ENCODE measurements at regions not wholly inside any gene's neighbourhood (a gene's known extent, or its start where the extent isn't known, plus 50 kb on each side); places are given as distances from the start of the nearest gene placed in this dataset.

DNA sequence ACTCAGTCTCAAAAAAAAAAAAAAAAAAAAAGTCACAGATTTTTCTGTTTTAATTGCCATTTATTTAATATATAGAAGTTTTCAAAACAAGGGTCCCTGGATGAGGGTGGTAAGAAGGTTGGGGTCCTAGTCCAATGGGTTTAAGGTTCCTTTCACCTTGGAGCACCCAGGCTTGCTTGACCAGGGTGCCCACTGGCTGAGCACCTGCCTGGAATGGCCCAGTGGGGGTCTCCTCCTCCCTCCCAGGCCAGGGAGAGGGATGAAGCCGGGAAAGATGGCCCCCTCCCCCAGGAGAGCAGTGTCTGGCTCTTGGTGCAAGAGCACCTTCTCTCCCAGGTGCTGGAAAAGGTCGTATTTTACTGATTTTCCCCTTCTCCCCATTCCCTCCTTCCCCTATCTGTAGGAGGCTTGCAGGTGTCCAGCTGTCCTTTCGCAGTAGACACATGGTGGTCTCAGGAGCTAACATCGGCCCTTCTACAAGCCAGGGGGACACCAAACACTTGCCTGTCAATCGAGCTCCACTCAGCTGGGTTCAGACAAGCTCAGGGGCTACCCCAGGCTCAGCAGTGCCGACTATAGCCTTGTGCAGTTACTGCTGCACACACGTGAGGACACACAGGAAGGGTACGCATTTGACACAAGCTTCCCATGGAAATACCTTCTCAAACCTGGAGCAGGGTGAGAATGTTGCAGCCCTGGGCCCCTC lies 112.3 kb upstream of the KLF13 start:
- no peak for TF ChIP-seq ZNF514 (tag by site-specific recombination; IDR thresholded peaks at IDR 0.05)
- POLR2A ChIA-PET = interaction anchor here (0.6 kb wide), 1 partner anchor 19 kb away, joined by 4 read pairs; no protein-coding TSS in a partner anchor
- H3K36me3 ChIP-seq (ENCODE audit: control insufficient read depth in 2 of 2, insufficient read depth in 1 of 2, low read length in 2 of 2) = no peaks in the 10 kb centered on the region
- CTCF ChIA-PET = interaction anchor here (0.7 to 2.0 kb wide), 4 partner anchors 218 to 276 kb away, joined by 5 to 13 read pairs (median 8); no protein-coding TSS in a partner anchor
- no peak overlapping the region for H3K4me3 ChIP-seq (ENCODE audit: low read depth, low read length)
- no peaks in the 10 kb centered on the region for H3K9me3 ChIP-seq (ENCODE audit: control insufficient read depth, insufficient read depth, low read depth, low read length)
- no peaks in the 10 kb centered on the region for H3K4me1 ChIP-seq (ENCODE audit: control insufficient read depth, insufficient read depth, low read length)
- H3K27ac ChIP-seq (ENCODE audit: extremely low read depth, low read depth, low read length) = no peak overlapping the region

DNA sequence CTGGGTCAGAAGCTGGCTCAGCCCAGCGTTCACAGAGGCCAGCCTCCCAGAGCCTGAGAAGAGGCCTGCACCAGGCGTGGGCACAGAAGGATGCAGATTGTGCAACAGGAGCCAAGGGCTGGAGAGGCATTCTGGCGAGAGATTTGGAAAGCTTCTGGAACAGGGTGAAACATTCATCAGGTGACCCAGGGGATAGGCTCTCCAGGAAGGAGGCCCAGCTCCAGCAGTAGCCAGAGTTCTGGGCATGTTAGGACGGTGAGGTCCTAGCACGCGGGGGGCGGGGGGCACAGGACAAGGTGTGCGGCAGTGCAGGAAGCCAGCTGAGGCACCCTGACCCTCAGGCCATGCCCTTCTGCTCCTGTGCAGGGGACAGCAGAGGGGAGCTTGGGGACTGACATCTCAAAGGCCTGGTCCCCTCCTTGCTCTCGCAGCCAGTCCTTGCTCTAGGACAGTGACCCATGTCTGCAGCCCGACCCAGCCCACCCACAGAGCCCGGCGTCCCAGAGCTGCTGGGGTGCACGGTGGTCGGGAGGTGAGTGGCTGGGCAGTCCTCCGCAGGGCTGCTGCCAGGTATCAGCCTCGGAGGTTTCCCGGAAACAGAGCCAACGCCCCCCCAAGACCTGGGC lies 111.7 kb upstream of the KLF13 start:
- POLR2A ChIA-PET = interaction anchor here (0.6 kb wide), 2 partner anchors 19 to 815 kb away, joined by 4 read pairs; partner anchors contain the start of gene CHRNA7
- H3K27ac ChIP-seq (ENCODE audit: extremely low read depth, low read depth, low read length) = no peak overlapping the region

DNA sequence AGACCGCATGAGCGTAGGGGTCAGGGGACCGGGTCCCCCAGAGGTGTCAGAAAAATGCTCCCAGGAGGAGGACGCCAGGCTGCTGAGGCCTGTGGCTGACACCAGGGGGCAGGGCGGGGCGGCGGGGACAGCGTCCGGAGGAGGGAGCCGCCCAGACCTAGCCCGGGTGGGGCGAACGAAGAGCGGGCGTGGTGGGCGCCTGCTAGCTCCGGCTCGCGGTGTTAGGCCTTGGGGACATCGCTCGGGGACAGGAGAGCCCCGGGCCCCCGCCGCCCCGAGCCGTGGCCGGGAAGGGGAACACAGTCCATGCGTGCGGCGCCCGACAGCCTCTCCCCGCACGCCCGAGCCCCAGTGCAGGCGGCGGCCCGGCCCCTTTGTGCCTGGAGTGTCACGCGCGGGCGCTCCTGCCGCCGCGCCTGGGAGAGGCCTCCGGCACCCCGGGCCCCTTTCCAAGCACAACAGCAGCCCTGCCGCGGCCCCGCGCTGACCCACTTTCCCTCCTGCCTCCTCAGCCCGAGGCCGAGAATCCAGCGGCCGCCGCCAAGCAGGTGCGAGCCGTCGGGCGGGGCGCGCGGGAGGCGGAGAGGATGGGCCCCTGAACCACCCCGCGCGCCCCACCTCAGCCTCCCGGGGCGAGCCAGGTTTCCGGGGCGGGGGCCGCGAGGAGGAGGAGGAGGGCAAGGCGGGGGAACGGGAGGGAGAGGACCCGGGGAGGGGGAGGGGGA lies 111.0 kb upstream of the KLF13 start:
- POLR2A ChIA-PET = interaction anchor here (0.6 kb wide), 1 partner anchor 814 kb away, joined by 4 read pairs; the partner anchor contains the start of gene CHRNA7
- TF ChIP-seq ZFHX2 (tag by site-specific recombination; conservative IDR thresholded peaks at IDR 0.05) (peak; percentile 45; the same call in 1 of the 2 replicates), ZNF561 (tag by site-specific recombination; IDR thresholded peaks at IDR 0.05; ENCODE audit: borderline replicate concordance) (peak; percentile 96), GLIS2 (tag by site-specific recombination; IDR thresholded peaks at IDR 0.05) (peak; percentile 59; the same call in 1 of the 2 replicates), ZNF221 (tag by site-specific recombination; IDR thresholded peaks at IDR 0.05; ENCODE audit: borderline replicate concordance) (no peak), ZBTB48 (tag by site-specific recombination; IDR thresholded peaks at IDR 0.05) (peak; percentile 86), KLF7 (tag by site-specific recombination; IDR thresholded peaks at IDR 0.05; ENCODE audit: borderline replicate concordance) (peak; percentile 98), ZNF701 (tag by site-specific recombination; IDR thresholded peaks at IDR 0.05) (no peak), SP2 (tag by site-specific recombination; IDR thresholded peaks at IDR 0.05) (peak; percentile 41; the same call in 1 of the 2 replicates), SP3 (tag by site-specific recombination; IDR thresholded peaks at IDR 0.05) (peak; percentile 37), ZNF514 (tag by site-specific recombination; IDR thresholded peaks at IDR 0.05) (no peak), ZNF394 (tag by site-specific recombination; IDR thresholded peaks at IDR 0.05; ENCODE audit: borderline replicate concordance) (peak; percentile 61; the same call in 1 of the 2 replicates), ZBTB7A (tag by site-specific recombination; IDR thresholded peaks at IDR 0.05; ENCODE audit: low read depth) (0 out of 2 replicates have a peak, but pooled peaks have one; percentile 40), MZF1 (tag by site-specific recombination; IDR thresholded peaks at IDR 0.05; ENCODE audit: borderline replicate concordance) (no peak)
- TF ChIP-seq, protein P1, sequence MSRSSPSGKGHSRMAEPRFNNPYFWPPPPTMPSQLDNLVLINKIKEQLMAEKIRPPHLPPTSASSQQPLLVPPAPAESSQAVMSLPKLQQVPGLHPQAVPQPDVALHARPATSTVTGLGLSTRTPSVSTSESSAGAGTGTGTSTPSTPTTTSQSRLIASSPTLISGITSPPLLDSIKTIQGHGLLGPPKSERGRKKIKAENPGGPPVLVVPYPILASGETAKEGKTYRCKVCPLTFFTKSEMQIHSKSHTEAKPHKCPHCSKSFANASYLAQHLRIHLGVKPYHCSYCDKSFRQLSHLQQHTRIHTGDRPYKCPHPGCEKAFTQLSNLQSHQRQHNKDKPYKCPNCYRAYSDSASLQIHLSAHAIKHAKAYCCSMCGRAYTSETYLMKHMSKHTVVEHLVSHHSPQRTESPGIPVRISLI (tag by site-specific recombination; IDR thresholded peaks at IDR 0.05) = no peak
- TF ChIP-seq, protein P2, sequence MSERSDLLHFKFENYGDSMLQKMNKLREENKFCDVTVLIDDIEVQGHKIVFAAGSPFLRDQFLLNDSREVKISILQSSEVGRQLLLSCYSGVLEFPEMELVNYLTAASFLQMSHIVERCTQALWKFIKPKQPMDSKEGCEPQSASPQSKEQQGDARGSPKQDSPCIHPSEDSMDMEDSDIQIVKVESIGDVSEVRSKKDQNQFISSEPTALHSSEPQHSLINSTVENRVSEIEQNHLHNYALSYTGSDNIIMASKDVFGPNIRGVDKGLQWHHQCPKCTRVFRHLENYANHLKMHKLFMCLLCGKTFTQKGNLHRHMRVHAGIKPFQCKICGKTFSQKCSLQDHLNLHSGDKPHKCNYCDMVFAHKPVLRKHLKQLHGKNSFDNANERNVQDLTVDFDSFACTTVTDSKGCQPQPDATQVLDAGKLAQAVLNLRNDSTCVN (tag by site-specific recombination; optimal IDR thresholded peaks at IDR 0.05) = peak; percentile 81

More for the DNA sequence above, 111.7 kb upstream of the KLF13 start:
- Histone ChIP-seq H3K4me1 (ENCODE audit: control insufficient read depth, insufficient read depth, low read length) (no peaks in the 10 kb centered on the region), H3K9me3 (ENCODE audit: control insufficient read depth, insufficient read depth, low read depth, low read length) (no peaks in the 10 kb centered on the region), H3K36me3 (ENCODE audit: control insufficient read depth in 2 of 2, insufficient read depth in 1 of 2, low read length in 2 of 2) (no peaks in the 10 kb centered on the region), H3K4me3 (ENCODE audit: low read depth, low read length) (no peak overlapping the region)
- CTCF ChIA-PET = interaction anchor here (0.7 to 2.0 kb wide), 7 partner anchors 11 to 275 kb away, joined by 3 to 13 read pairs (median 5); no protein-coding TSS in a partner anchor
- TF ChIP-seq ZNF423 (tag by site-specific recombination; IDR thresholded peaks at IDR 0.05) = no peak
- TF ChIP-seq, protein P3, sequence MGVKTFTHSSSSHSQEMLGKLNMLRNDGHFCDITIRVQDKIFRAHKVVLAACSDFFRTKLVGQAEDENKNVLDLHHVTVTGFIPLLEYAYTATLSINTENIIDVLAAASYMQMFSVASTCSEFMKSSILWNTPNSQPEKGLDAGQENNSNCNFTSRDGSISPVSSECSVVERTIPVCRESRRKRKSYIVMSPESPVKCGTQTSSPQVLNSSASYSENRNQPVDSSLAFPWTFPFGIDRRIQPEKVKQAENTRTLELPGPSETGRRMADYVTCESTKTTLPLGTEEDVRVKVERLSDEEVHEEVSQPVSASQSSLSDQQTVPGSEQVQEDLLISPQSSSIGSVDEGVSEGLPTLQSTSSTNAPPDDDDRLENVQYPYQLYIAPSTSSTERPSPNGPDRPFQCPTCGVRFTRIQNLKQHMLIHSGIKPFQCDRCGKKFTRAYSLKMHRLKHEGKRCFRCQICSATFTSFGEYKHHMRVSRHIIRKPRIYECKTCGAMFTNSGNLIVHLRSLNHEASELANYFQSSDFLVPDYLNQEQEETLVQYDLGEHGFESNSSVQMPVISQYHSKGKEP (tag by site-specific recombination; IDR thresholded peaks at IDR 0.05) = no peak
- TF ChIP-seq ZNF558 (tag by site-specific recombination; IDR thresholded peaks at IDR 0.05) = no peak
- TF ChIP-seq ZNF112 (tag by site-specific recombination; IDR thresholded peaks at IDR 0.05) = no peak
- TF ChIP-seq, protein P4, sequence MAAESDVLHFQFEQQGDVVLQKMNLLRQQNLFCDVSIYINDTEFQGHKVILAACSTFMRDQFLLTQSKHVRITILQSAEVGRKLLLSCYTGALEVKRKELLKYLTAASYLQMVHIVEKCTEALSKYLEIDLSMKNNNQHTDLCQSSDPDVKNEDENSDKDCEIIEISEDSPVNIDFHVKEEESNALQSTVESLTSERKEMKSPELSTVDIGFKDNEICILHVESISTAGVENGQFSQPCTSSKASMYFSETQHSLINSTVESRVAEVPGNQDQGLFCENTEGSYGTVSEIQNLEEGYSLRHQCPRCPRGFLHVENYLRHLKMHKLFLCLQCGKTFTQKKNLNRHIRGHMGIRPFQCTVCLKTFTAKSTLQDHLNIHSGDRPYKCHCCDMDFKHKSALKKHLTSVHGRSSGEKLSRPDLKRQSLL (tag by site-specific recombination; IDR thresholded peaks at IDR 0.05) = no peak
- no peak for TF ChIP-seq ZNF521 (tag by site-specific recombination; IDR thresholded peaks at IDR 0.05)
- peak; percentile 71 for TF ChIP-seq SCRT2 (tag by site-specific recombination; IDR thresholded peaks at IDR 0.05)
- TF ChIP-seq, protein P5, sequence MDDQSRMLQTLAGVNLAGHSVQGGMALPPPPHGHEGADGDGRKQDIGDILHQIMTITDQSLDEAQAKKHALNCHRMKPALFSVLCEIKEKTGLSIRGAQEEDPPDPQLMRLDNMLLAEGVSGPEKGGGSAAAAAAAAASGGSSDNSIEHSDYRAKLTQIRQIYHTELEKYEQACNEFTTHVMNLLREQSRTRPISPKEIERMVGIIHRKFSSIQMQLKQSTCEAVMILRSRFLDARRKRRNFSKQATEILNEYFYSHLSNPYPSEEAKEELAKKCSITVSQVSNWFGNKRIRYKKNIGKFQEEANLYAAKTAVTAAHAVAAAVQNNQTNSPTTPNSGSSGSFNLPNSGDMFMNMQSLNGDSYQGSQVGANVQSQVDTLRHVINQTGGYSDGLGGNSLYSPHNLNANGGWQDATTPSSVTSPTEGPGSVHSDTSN (CRISPR knock-in tag; IDR thresholded peaks at IDR 0.05) = no peak

More for the DNA sequence above, 111.0 kb upstream of the KLF13 start:
- no peaks in the 10 kb centered on the region for H3K4me1 ChIP-seq (ENCODE audit: control insufficient read depth, insufficient read depth, low read length)
- CTCF ChIA-PET = interaction anchor here (0.9 to 2.0 kb wide), 6 partner anchors 10 to 275 kb away, joined by 3 to 13 read pairs (median 6); no protein-coding TSS in a partner anchor
- H3K4me3 ChIP-seq (ENCODE audit: low read depth, low read length) = peak overlapping the region; percentile 38
- no peaks in the 10 kb centered on the region for H3K9me3 ChIP-seq (ENCODE audit: control insufficient read depth, insufficient read depth, low read depth, low read length)
- H3K27ac ChIP-seq (ENCODE audit: extremely low read depth, low read depth, low read length) = peak overlapping the region; percentile 78
- no peaks in the 10 kb centered on the region for H3K36me3 ChIP-seq (ENCODE audit: control insufficient read depth in 2 of 2, insufficient read depth in 1 of 2, low read length in 2 of 2)
